ENCODE measurements at regions not wholly inside any gene's neighbourhood (a gene's known extent, or its start where the extent isn't known, plus 50 kb on each side); places are given as distances from the start of the nearest gene placed in this dataset.

GRCh38 chr4:140300271-140300970, 73.0 kb upstream of the SCOC start:
- no peak for TF ChIP-seq POLR2A (IDR thresholded peaks at IDR 0.05)
- TF ChIP-seq, protein P1, sequence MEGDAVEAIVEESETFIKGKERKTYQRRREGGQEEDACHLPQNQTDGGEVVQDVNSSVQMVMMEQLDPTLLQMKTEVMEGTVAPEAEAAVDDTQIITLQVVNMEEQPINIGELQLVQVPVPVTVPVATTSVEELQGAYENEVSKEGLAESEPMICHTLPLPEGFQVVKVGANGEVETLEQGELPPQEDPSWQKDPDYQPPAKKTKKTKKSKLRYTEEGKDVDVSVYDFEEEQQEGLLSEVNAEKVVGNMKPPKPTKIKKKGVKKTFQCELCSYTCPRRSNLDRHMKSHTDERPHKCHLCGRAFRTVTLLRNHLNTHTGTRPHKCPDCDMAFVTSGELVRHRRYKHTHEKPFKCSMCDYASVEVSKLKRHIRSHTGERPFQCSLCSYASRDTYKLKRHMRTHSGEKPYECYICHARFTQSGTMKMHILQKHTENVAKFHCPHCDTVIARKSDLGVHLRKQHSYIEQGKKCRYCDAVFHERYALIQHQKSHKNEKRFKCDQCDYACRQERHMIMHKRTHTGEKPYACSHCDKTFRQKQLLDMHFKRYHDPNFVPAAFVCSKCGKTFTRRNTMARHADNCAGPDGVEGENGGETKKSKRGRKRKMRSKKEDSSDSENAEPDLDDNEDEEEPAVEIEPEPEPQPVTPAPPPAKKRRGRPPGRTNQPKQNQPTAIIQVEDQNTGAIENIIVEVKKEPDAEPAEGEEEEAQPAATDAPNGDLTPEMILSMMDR (IDR thresholded peaks at IDR 0.05), result no peak

All from body of pancreas (tissue), 4 donors.